GM21717 (cell line): ENCODE measurements at regions not wholly inside any gene's neighbourhood (a gene's known extent, or its start where the extent isn't known, plus 50 kb on each side); places are given as distances from the start of the nearest gene placed in this dataset.
"Not testable (repeated sequence)": the region's sequence is repeated elsewhere in the genome, so short reads cannot be mapped to it uniquely, and the experiment has no call there.

ENCODE experiments used
- ATAC-seq: cut with Tn5 transposase; IDR thresholded peaks from one replicate; pipeline ENCODE4 v1.9.1; 2021; ENCODE audit warnings: mild to moderate bottlenecking, moderate library complexity; ENCODE audit not compliant: unreplicated experiment

DNA sequence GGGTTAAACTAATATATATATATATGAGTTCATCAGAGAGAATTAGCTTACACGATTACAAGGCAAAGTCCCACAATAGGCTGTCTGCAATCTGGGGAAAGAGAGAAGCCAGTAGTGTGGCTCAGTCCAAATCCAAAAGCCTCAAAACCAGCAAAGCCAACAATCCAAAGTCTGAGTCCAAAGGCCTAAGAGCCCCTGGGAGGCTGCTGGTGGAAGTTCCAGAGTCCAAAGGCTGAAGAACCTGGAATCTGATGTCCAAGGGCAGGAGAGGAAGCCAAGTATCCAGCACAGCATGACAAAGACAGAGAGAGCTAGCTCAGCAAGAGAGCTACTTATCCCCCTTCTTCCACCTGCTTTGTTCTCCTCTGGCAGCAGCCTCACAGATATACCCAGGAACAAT lies 274.7 kb upstream of the ID4 start:
- no peak for ATAC-seq

GRCh38 chr6:19569563-19569962 lies 267.6 kb upstream of the ID4 start:
- ATAC-seq = no peak

- ATAC-seq = no peak
Observed at GRCh38 chr6:19571176-19571575, 266.0 kb upstream of the ID4 start.

DNA sequence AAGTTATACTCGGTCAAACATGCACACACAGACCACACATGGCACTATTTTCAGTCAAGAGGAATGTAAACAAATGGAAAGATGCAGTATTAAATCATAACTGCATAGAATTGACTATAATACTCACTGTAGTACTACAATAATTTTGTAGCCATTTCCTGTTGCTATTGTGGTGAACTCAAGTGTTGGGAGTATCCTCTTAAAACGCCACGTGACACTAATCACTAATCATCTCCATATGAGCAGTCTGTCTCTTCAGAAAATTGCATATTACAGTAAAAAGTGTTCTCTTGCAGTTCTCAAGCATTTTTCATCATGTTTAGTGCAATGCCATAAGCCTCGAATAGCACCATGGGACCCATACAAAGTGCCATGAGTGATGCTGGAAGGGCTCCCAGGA lies 258.7 kb upstream of the ID4 start:
- ATAC-seq = no peak

- ATAC-seq = not testable (repeated sequence)
Observed at GRCh38 chr6:19584207-19584606, 253.0 kb upstream of the ID4 start.

GRCh38 chr6:19587238-19587942 lies 249.8 kb upstream of the ID4 start:
- no peak for ATAC-seq

DNA sequence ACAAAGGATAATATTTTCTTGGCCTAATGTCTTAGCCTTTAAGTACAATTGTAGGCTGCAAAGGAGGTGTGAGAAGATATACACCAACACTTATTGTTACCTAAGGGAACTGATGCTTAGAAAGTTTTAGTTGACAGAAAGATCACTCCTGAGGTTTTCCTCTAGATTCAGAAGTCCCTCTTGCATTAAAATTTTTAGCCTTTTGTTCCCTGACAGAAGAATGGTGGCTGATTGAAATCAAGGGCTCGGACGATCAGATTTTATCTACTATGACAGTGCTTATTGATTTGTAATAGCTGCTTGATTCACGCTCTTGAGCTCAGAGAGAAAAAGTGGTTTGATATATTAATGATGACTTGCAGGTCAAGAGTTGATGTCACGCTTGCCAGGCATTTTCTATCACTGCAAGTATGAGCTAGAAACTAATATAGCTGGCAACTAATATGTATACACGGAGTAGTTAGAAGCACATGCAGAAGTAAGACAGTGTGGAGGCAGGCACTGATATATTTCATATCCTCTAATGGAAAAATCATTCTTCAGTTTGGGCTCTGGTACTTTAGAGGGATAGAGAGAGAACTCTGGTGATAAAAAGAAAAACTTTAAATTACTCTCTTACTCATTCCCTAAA lies 246.6 kb upstream of the ID4 start:
- ATAC-seq = no peak

GRCh38 chr6:19597809-19598320 lies 239.3 kb upstream of the ID4 start:
- ATAC-seq = no peak

DNA sequence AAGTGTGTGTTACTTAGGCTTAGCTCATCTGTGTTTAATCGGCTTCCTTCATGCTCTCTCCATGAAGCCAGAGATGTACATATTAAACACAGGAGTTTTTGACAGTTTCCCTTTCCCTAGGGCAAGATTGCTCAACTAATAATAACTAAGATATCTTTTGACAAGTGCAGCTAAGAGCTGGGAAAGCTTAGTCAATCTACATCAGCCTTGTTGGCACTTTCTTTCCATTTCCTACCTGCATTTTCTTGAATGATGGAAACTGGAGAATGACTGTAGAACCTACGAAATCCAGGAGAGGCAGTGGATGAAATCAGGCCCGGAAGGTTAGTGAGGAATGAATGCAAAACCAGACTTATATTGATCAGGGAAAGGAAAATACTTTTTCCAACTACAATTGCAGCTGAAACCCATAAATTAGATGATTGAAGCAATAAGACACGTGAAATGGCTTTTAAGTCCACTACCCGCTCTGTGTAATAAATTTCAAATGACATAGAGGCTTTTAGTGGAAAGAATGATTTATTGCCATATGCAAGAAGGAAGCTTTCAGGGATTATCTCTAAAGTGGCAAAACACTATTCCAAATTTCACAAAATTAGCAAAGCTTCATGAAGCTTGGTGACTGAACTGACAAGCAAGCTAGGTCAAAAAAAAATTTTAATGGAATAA lies 237.2 kb upstream of the ID4 start:
- ATAC-seq = no peak

DNA sequence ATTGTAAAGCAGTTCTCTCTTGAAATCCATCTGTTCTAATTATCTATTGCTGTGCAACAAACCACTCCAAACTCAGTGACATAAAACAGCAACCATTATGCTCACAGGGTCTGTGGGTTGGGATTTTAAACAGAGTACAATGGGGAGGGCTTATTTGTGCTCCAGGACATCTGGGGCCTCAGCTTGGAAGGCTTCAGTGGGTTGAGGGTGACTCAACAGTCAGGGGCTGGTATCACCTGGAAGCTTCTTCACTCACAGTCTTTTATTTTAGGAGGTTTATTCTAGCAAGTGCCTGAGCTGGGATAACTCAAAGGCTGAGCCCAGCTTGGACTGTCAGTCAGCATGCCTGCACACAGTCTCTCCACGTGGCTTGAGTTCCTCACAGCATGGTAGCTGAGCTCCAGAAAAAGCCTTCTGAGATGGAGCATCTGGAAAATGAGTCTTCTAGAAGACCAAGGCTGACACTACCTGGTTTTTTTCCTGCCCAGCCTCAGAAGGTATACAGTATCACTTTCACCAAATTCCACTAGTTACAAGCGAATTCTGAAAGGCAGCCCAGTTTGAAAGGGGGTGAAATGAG lies 234.6 kb upstream of the ID4 start:
- ATAC-seq = no peak

DNA sequence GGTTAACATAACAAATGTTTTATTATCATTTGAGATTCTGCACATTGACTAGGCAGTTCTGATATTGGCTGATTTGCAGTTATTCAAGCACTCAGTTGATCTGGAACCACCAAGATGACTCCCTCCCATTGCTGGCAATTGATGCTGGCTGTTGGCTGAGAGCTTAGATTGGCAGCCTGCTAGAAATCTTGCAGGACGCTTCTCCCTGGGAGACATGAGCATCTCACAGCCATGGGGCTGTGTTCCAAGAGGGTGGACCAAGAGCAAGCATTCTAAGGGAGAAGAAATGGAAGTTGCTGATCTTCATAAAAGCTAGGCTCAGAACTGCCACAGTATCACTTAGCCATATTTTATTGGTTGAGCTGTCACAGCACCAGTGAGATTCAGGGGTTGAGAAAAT lies 233.4 kb upstream of the ID4 start:
- ATAC-seq = no peak

- ATAC-seq = no peak
Observed at GRCh38 chr6:19605624-19606023, 231.5 kb upstream of the ID4 start.

GRCh38 chr6:19608546-19608945 lies 228.6 kb upstream of the ID4 start:
- ATAC-seq = no peak

DNA sequence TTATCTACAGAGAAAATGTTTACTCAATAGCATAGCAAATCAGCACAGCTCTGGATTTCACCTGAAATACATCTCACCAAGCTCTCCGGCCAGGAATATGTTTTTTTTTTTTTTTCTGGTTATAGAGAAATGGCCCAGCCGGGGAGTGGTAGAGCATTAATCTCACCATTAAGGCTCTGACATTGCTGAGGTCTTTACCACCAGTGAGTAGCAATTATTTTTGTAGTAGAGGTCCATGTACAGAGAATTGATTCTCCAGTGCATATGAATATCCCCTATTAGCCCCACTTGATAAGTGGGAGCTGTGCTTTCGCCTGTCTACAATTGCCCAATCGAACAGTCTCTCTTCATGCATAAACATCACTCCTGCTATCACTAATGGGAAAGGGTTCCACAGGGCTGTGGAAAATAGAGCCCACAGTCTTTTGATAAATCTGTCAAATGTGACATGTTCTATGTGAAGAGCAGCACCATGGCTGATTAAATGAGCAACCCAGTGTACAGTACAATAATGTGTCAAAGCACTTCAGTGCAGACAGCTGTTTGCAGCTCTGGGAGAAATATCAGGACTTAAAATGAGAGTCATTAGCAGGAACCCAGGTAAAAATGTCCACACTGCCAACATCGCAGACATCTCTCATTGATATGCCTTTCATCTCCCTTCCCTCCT lies 227.1 kb upstream of the ID4 start:
- no peak for ATAC-seq

- ATAC-seq = not testable (repeated sequence)
Observed at GRCh38 chr6:19612672-19613466, 224.3 kb upstream of the ID4 start.

GRCh38 chr6:19613678-19614077 lies 223.5 kb upstream of the ID4 start:
- no peak for ATAC-seq

GRCh38 chr6:19616022-19616421 lies 221.1 kb upstream of the ID4 start:
- ATAC-seq = no peak

DNA sequence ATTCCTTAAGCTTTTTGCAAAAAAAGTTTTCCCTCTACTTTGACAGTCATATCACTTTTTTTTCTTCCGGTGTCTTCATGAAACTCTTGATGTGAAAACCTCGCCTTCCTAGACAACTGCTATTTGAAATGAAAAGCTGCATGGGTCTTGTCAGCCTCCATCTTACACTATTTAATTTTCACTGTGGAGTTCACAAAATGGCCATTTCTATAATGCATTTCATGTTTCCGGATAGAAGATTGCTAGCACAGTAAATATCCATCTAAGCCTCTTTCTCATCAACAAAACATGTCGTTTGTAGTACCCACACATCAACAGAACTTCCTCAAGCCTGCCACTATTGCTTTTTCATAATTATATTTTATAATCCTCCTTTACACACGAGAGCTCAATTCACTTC lies 204.9 kb upstream of the ID4 start:
- no peak for ATAC-seq

- no peak for ATAC-seq
Observed at GRCh38 chr6:19632786-19633185, 204.4 kb upstream of the ID4 start.

GRCh38 chr6:19635728-19636127 lies 201.4 kb upstream of the ID4 start:
- ATAC-seq = no peak
